Skin of body (tissue), 1 donor: ENCODE measurements at regions not wholly inside any gene's neighbourhood (a gene's known extent, or its start where the extent isn't known, plus 50 kb on each side); places are given as distances from the start of the nearest gene placed in this dataset.
"Not testable (repeated sequence)": the region's sequence is repeated elsewhere in the genome, so short reads cannot be mapped to it uniquely, and the experiment has no call there.

Experiments
- DNase-seq: peaks from one replicate; lab custom pipeline; 2025; lab: John Stamatoyannopoulos, UW

DNA sequence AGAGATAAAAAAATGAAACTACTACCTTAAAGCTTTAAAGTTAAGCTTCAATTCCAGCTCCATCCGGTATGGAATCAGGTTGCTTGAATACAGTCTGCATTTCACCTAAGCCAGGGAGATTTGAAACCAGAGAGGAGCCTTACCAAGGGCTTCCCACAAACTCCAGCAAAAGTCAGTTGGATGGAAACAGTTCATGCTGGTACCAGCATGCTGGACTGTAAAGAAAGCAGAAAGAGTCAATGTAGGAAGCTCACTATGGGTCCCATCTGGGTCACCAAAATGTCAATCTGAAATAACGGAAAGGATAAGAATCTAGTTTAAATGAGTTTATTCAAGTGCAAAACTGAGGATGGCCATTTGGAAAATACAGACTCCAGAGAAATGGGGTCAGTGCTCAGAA, 65.3 kb downstream of the CDO1 start:
- DNase-seq = no peak

DNA sequence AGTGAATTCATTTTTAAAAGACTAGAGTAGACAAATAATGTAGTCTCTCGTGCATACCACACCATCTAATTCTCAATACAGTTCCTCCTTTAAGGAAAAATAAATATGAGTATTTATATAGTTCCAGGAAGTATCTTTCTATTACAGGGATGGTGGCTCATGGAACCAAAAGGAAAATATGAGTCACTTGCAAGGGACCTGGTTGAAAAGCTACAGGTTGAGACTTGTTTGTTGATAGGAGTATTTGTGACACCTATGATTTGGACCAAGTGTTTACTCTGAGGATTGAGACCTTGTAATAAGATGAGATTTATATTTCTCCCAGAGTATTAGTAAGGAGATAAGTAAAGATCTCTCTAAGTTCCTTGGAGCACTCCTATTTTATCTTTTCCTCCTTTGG, 67.4 kb downstream of the CDO1 start:
- no peak for DNase-seq

DNA sequence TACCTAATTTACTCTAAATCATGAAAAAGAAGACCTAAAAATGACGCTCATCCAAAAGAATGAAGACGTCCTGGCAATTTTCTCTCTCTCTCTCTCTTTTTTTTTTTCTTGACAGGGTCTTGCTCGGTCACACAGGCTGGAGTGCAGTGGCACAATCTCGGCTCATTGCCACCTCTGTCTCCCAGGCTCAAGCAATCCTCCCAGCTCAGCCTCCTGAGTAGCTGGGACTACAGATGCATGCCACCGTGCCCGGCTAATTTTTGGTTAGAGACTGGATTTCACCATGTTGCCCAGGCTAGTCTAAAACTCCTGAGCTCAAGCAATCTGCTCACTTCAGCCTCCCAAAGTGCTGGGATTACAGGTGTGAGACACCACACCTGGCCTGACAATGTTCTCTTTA, 77.2 kb downstream of the CDO1 start:
- not testable (repeated sequence) for DNase-seq

DNA sequence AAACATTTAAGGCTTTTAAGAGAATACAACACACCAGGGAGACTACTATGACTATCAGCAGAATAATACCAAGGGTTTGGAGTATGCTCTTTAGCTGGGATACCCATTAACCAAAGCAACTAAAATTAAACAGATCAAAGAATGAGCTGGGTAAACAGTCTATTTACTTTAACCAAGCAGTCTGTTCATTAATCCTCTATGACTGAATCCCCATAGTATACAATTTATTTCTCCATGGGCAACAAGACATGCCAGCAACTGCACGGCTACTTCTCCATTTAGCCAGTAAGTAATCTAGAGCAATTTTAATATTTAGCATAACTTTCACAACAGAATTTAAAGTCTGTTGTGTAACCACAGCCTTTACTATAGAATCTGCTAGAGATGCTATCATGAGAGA, 77.6 kb downstream of the CDO1 start:
- DNase-seq = no peak

DNA sequence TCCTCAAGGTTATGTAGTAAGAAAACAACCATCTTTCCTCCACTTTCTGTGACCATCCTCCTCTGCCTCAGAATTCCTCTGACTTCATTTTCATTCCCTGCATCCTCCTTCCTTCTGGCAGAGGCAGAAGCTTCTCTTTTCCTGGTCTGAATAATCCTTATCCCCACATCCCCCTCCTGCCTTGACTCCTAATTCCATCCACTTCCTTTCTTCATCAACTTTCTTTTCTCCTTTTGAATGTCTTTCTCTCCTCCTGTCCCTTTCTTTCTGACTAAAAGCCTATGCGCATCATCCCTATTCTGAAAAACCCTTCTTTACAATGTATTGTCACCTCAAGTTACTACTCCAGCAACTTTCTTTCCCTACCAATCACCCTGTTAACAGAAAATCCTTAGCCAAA, 79.0 kb downstream of the CDO1 start:
- no peak for DNase-seq

DNA sequence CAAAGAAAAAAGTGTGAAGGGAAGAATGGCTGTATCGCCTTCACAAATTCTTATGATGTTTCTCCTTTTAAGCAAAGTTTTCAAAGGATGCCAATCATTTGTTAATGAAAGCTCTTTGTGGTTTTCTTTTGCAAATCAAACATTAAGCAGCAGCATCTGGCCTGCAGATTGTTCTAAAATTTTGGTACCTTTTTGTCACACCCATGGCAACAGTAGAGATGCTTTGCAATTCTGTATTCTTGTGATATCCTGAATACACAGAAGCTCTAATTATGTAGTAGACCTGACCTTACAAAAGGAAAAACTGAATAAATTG, 79.8 kb downstream of the CDO1 start:
- no peak for DNase-seq

DNA sequence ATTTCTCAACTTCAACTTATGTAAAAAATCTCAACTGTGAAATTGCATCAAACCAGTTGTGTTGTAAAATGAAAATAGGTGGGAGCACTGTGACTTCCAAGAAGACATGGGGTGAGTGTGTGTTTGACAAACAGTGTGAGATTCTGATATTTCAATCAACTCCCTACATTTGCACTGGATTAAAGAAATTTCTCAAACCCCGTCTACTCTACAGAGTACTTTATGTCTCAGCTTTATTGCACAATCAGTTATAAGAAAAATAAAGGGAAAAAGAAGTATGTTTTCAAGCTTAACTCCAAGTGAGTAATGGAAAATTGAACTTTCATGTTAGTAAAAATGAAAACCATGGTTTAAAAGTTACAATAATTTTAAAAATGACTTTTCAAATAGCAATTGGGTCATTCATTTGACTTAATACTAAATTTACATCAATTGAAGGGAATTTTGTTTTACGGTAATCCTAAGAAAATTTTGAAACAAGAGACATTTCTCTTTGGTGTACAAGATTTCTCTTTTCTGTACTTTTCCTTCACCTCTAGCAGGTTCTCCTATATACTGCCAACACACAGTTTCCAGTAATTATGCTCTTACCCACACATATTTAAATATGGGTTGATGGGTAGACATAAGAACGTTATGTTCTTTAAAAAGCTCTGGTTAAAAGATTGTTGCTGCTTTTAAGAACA, 80.3 kb downstream of the CDO1 start:
- no peak for DNase-seq

DNA sequence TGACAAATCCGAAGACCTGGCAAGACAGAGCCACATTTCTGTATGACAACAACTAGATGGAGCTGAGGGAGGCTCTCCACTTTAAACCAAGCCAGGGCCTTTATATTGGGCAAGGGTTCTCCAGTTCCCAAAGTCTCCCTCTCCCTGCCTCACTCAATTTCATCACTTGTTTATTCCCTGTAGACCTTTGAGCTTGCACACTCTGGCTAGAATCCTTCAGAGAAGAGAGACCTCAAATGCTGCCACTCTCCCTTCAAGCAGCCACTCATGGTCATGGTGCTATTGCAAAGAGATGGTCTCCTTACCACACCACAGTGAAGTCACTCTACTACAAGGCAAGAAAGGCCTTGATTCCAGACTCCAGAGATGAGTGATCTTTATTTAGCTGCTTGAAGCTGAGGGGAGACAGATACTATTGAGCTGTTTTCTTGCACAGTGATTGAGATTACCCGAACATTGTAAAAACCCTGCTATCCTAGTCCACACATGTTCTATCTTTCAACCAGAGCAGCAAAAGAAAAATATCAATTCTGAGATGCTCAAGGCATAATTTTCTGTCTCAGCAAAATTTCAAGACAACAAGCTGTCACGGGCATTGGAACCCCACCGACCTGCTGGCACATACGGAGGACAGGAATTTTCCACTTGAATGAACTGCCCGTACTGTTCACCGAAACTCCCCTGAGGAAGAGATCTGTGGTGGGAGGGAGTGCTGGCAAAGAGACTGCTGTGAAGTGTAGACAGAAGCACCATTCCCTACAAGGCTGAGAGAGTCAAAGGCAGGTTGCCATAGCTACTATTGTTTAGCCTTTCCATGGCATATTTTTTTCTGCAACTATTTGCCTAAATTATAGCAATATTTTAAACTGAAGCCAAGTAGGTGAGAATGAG, 81.1 kb downstream of the CDO1 start:
- no peak for DNase-seq

DNA sequence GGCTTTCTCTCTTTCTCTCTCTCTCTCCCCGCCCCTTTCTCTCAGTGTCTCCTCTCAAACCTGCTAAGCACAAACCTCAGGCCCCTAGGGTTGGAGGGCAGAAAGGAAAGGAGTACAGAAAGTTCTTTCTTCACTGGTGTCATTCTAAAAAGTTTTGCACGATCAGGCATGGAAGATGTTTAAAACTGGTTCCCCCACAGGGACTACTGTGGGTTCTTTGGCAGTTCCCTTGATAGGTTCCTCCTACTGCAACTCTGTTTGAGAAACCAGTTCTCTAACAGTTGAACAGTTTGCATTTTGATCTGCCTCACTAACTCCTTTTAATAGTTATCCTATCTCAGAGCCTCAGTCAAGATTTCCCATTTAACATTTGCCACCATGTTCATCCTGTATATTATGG, 82.9 kb downstream of the CDO1 start:
- no peak for DNase-seq

DNA sequence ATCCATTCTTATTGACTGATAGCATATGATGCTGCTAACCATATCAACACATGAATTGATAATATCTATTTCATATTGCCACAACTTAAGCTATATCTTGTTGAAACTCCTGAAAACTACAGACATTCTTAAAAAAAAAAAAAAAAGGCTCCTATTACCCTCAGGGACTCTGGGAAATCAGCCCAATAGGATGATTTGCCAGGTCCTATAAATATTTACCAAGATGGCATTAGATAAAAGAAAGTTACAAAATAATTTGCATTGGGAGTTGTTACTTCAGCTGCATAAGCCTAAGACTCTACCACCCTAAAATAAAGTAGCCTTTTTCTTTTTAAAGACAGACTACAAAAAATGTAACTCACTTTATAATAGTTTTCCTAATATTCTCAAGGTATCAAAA, 84.4 kb downstream of the CDO1 start:
- DNase-seq = no peak

DNA sequence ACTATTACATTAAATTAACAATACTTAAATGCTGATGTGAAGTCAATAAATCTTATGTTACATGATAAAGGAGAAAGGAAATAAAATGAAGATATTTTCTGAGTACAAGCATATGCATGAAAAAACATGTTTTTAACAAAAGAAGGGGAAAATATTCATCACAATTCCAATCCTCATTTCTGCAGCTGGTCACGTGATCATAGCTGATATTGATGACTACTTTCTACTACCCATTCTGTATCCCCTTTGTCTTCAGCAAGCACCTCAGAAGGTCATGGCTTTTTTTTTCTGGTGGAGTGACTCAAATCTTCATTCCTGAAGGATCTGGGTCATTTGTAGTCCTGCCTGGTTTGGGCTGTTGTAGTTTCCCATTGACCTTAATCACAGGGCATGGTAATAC, 90.9 kb downstream of the CDO1 start:
- DNase-seq = no peak

DNA sequence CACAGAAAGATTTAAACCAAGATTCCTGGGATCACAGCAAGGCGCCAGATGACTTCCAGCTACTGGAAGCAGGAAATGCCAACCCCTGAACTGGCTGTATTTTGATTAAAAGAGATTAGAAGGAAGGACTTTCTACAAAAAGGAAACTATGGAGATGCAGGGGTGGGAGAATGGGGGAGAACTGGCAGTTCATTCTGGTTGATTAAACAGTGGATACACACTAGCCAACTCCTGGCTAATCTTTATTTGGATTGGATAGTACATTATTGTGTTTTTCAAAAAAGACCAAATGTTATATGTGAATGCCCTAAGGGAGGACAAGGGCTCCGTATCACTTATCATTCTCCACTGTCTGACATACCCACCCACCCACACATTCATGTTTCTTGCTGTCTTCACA, 93.2 kb downstream of the CDO1 start:
- DNase-seq = no peak

DNA sequence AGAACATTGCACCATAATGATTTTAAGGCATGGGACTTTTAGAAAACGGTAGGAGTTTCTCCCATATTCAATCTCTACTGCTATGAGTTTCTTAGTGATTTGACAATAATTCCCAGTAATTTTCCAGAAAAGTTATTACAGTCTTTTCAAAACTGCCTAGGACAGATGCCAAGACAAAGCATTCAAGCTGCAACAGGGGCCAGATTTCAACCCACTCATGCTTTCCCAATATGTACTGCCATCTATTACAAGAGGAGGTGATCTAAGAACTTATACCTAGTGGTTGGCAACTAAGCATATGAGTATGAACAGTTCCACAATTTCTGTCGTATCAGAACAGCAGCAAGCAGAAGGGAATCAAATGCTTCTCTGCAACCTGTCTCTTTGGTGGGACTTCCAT, 95.1 kb upstream of the TMED7 start:
- no peak for DNase-seq

DNA sequence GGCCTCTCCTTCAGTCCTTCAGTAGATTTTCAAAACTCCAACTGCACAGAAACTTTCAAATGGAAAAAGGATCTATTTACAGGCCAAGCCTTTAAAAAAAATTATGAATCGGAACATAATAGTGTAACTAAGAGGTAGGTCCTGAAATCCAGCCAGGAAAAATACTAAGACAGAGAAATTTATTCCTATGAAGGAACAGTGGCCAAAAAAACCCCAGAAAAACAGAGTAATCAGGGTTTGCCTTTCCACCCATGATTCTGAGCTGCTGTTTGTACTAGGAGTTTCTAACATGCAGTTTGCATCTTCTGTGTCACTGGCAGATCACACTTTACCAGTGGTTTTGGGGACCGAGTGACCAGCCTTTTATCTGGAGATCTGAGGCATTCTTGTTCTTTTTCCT, 93.1 kb upstream of the TMED7 start:
- DNase-seq = no peak

DNA sequence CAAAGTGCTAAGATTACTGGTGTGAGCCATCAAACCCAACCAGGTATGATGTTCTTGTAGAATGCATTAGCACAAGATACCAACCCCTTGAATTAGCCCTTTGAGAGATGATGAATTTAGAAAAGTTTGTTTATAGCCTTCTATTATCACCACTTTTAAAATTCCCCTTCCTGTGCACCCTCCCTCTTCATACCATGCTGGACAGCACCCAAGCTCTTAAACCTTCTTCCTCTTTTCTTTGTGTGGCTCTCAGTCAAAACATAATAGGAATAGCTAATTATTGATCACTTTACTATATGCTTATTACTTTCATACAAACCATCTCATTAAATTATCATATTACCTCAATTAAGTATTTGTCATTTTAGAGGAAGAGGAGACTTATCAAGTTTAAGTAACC, 87.6 kb upstream of the TMED7 start:
- DNase-seq = no peak

DNA sequence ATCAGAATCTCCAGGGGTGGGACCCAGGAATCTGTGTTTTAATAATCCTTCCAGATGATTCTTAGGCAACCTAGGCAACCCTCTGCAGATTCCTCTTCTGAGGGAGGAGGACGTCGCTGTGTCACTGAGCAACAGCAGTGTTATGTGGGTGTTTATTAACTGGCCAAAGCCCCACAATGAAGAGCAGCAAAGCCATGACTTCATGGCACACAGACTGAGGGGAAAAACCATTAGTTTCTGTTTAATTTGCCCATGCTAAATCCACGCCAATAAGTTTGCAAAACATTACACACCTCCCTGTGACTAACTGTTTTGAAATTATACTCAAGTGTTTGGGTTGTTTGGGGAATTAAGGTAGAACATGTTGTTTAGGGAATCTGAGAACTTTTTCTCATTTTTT, 83.7 kb upstream of the TMED7 start:
- DNase-seq = no peak

DNA sequence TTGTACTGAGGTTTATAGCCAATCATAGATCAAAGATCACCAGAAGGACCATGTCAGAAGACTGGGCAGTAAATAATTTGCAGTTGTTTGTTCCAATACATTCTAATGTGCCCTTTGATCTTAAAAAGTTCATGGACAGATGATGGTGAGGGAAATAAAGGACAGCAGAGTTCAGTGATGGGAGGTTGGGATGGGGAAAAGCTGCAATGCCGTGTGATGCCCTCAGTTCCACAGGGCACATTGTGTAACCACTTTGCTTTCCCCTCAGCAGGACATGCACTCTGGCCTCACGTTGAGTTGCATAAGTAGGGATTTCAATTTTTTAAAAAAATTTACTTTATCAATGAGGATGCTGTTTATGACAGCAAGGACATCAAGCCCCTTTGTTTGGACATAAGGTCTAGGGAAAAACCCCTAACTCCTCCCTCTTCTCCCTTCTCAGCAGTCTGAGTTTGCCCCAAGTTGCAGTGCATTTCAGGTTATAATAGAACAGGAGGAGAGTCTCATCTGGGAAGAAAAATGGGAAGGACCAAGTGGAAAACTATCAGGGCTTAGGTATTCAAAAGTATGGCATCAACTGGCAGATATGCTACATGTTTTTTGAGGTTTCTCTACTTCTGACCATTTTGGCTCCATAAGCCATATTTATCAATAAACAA, 83.1 kb upstream of the TMED7 start:
- DNase-seq = no peak

DNA sequence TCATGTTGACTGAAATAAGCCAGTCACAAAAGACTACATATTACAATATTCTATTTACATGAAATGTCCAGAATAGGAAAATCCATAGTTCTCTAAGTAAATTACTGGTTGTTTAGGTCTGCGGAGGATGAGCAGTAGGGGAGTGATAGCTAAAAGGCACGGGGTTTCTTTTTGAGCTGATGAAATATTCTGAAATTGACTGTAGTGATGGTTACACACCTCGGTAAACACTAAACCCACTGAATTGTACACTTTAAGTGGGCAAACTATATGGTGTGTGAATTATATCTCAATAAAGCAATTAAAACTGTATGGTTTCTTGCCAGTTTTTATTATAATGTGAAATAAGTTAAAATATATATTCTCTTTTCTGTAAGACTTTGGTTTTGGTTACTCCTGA, 77.7 kb upstream of the TMED7 start:
- no peak for DNase-seq

DNA sequence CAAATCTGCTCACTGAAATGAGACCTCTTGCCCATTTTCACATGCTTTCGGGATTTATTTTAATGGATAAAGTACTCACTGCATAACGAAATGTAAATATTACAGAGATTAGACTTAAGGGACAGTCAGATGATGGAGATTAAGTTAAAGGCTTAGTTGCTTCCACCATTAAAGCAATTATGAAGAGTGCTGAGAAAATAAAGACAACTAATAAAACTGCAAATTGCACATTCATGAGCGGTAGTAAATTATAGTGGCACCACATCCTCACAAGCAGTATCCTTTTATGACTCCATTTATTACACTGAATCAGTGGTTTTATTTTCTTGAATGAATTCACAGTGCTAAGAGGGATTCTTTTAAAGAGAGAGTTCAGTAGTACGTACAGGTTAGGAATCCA, 76.2 kb upstream of the TMED7 start:
- no peak for DNase-seq

DNA sequence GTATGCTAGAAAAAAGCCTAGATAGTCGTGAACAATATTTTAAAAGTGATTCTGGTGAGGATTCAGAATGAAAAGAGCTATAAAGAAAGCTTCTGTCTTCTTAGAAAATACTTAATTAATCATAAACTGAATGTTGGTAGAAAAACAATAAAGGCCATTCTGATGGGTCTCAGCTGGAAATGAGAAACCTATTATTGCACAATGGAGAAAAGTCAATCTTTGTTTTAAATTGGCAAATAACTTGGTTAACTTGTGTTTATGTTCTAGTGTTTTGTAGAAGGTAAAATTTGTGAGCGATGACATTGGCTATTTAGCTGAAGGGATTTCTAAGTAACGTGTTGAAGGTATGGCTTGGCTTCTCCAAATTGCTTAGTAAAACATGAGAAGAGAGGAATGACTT, 74.1 kb upstream of the TMED7 start:
- no peak for DNase-seq

DNA sequence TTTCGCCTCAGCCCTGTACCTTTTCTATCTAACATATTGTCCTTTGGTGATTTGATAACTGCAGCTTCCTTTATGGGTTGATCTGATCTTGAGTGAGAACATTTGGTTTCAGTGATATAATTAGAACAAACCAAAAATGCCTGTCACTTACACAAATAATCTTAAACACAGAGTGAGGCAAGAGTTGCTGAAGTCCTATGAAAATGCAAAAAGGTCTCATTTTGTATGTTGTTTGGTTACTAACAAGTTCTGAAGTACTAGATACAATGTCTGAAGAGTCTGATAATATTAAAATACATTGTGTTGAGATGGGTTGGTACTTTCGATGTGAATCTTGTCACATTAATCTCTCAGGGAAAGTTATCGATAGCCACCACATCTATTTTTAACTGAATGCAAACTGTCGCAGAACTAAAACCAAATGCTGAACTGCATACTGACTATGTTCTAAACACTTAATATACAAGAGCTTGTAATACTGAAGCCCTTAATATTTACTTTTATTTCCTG, 70.4 kb upstream of the TMED7 start:
- no peak for DNase-seq

DNA sequence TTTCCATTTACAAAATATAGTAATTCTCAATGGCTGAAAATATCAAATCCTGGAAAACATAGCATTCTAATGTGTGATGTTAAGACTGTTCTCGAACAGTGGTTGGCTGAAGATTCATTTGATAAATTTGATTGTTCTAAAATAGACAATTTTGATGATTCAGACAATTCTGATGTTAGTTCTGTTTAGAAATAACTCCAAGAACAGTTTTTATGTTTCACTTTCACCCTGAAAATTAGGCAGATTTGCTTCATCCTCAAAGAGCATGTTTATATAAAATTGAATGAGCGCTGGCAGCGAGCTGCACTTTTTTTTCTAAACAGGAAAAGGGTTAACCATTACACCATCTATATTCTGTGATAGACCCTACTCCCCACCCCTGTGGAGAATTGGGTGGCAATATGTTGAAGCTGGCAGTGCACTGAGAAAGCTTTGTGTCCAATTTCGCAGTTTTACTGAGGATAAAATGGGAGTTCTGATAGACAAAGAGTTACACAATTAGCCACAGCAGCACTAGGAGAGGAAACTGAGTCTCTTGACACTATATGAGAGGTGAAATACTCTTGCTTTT, 69.6 kb upstream of the TMED7 start:
- DNase-seq = no peak
